Transverse colon (tissue), 4 donors: ENCODE measurements at regions not wholly inside any gene's neighbourhood (a gene's known extent, or its start where the extent isn't known, plus 50 kb on each side); places are given as distances from the start of the nearest gene placed in this dataset.
"Not testable (repeated sequence)": the region's sequence is repeated elsewhere in the genome, so short reads cannot be mapped to it uniquely, and the experiment has no call there.

Experiments used
- DNase-seq: peaks from one replicate; pipeline ENCODE4 v3.0.0-alpha.2; 2019
- H3K27ac ChIP-seq, 4 donors: fragments of 200-600 bp; sonication (generic); 2 replicates each; pipeline ENCODE4 v1.5.1; 2016 to 2018; ENCODE audit warnings: inconsistent platforms in 4 of 4
- H3K27me3 ChIP-seq: fragments of 200-600 bp; sonication (generic); 2 replicates; pipeline ENCODE4 v1.5.1; 2017; ENCODE audit warnings: inconsistent platforms
- H3K36me3 ChIP-seq, 4 donors: fragments of 200-600 bp; sonication (generic); 2 replicates each; pipeline ENCODE4 v1.5.1; 2017 to 2019; ENCODE audit warnings: inconsistent platforms in 4 of 4
- H3K4me1 ChIP-seq, 4 donors: fragments of 200-600 bp; sonication (generic); 2 replicates each; pipeline ENCODE4 v1.5.1; 2017 to 2020; ENCODE audit warnings: inconsistent platforms in 4 of 4
- H3K4me3 ChIP-seq, 4 donors: fragments of 200-600 bp; sonication (generic); 1 replicate in 1 of 4; 2 replicates in 3 of 4; pipeline versions ENCODE4 v1.5.1 to v1.6.1; 2017 to 2019; ENCODE audit warnings: inconsistent platforms in 4 of 4
- H3K9me3 ChIP-seq, 2 donors: fragments of 200-600 bp; sonication (generic); 2 replicates each; pipeline ENCODE4 v1.5.1; 2017 to 2019; ENCODE audit warnings: inconsistent platforms in 2 of 2
- EP300 ChIP-seq: sonication (generic); formaldehyde crosslinking; IDR thresholded peaks from one replicate; pipeline ENCODE4 v1.6.1; 2017; ENCODE audit warnings: antibody characterized with exemption, low read depth
- POLR2A ChIP-seq: fragments of 450-650 bp; IDR thresholded peaks from one replicate; pipeline ENCODE4 v1.6.1; 2016; ENCODE audit warnings: antibody characterized with exemption, mild to moderate bottlenecking, moderate library complexity
- POLR2AphosphoS5 ChIP-seq, 3 donors: sonication (generic); formaldehyde crosslinking; IDR thresholded peaks; one replicate each; pipeline ENCODE4 v1.6.1; 2016; ENCODE audit warnings: antibody characterized with exemption in 3 of 3
- WGBS, 2 donors: methylation state at CpG; one replicate each; pipeline ENCODE4 v1.1.5; 2018; ENCODE audit warnings: low coverage in 1 of 2; 5-methylcytosine and 5-hydroxymethylcytosine counted together
- in situ Hi-C, 4 donors: fragments of 200-750 bp; cut with MboI; loops; one replicate each; pipeline versions ENCODE4 v1.15.0 to v1.15.1; 2017; ENCODE audit warnings: low sequenced_read_pairs in 3 of 4, low pct_ligation_motif_present in 1 of 4, low pct_unique_long_range_greater_than_20kb in 1 of 4
- intact Hi-C: fragments of 100-400 bp; cut with DNase I; formaldehyde crosslinking; loops from one replicate; pipeline ENCODE4 v1.15.1; 2023; ENCODE audit warnings: low total_unique reads
- TF ChIP-seq, protein P1 (sequence below), 5 experiments: fragments of 200-600 bp in 3 of 5; fragments of 450-650 bp in 2 of 5; sonication (generic) in 3 of 5; IDR thresholded peaks; 1 replicate in 2 of 5; 2 replicates in 3 of 5; pipeline ENCODE4 v1.5.1; 2016 to 2017; ENCODE audit warnings: antibody characterized with exemption in 5 of 5, inconsistent platforms in 3 of 5, mild to moderate bottlenecking in 2 of 5, moderate library complexity in 1 of 5

DNA sequence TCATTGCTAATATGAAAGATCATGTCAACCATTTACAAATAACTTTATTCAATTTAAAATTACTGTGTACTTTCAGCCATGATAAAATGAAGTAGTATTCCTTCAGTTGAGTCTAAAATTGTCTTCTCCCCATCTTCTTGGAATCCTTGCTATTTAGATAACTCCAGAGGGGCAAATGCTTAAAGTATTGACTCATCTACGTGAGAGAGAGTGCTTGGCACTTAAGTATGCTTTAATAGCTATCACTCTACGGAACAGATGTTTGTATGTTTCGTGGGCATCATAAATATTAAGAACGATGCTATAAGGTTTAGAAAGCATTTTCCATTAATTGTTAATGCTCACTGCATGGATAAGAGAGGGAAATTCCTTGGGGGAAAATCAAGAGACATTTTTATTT, 69.3 kb upstream of the MED13 start:
- H3K36me3 ChIP-seq, result no peaks in the 10 kb centered on the region
- no peak for DNase-seq
- H3K27me3 ChIP-seq, result peaks cover 29% of the 10 kb centered on the region
- intact Hi-C loops (no loop called here), in situ Hi-C loops (no loop called here)
- no peak overlapping the region for H3K4me3 ChIP-seq
- 69 to 80% methylated on average over 4 of the region's 4 CpGs for WGBS, 2 donors
- no peak overlapping the region for H3K27ac ChIP-seq
- H3K4me1 ChIP-seq, result peaks cover 0 to 6% (median 1%) of the 10 kb centered on the region in 4 donors
- no peaks in the 10 kb centered on the region for H3K9me3 ChIP-seq
- no peak for TF ChIP-seq EP300
- TF ChIP-seq, protein P1, sequence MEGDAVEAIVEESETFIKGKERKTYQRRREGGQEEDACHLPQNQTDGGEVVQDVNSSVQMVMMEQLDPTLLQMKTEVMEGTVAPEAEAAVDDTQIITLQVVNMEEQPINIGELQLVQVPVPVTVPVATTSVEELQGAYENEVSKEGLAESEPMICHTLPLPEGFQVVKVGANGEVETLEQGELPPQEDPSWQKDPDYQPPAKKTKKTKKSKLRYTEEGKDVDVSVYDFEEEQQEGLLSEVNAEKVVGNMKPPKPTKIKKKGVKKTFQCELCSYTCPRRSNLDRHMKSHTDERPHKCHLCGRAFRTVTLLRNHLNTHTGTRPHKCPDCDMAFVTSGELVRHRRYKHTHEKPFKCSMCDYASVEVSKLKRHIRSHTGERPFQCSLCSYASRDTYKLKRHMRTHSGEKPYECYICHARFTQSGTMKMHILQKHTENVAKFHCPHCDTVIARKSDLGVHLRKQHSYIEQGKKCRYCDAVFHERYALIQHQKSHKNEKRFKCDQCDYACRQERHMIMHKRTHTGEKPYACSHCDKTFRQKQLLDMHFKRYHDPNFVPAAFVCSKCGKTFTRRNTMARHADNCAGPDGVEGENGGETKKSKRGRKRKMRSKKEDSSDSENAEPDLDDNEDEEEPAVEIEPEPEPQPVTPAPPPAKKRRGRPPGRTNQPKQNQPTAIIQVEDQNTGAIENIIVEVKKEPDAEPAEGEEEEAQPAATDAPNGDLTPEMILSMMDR (IDR thresholded peaks at IDR 0.05), result no peak
- TF ChIP-seq POLR2A, result no peak
- no peak for TF ChIP-seq POLR2AphosphoS5 (IDR thresholded peaks at IDR 0.05)

DNA sequence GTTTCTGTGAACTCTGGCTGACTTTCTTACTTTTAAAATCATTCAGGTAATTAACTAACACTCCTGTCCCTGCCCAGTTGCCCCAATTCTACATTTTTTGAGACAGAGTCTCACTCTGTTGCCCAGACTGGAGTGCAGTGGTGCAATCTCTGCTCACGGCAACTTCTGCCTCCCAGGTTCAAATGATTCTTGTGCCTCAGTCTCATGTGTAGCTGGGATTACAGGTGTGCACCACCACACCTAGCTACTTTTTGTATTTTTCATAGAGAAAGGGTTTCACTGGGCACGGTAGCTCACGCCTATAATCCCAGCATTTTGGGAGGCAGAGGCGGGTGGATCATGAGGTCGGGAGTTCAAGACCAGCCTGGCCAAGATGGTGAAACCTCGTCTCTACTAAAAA, 66.2 kb upstream of the MED13 start:
- H3K36me3 ChIP-seq, intact Hi-C loops, in situ Hi-C loops, H3K4me1 ChIP-seq, H3K27ac ChIP-seq, H3K27me3 ChIP-seq, DNase-seq, H3K9me3 ChIP-seq, H3K4me3 ChIP-seq: not testable (repeated sequence)
- 94% methylated on average over 3 to 6 of the region's 6 CpGs for WGBS, 2 donors

DNA sequence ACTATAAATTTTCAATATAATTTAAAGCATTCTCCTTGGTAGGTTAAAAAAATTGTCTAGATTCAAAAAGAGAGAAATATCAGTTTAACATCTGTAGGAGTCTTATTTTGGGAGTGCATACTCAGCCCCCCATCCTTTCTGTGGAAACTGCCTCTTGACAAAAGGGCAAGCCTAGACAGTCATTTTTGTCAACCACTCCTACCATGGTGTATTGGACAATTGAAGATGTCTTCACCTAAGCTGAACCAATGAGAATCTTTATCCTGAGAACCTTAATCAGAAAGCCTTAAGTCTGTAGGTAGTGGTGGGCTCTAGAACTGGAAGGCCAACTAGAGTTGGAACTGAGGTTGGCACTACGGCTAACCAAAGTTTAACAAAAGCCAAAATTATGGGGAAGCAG, 65.7 kb upstream of the MED13 start:
- 90 to 100% methylated on average over 1 of the region's 1 CpG for WGBS, 2 donors
- in situ Hi-C loops, result no loop called here
- no peak for DNase-seq
- intact Hi-C loops, result no loop called here
- Histone ChIP-seq H3K4me3 (no peak overlapping the region), H3K27ac (no peak overlapping the region), H3K4me1 (no peaks in the 10 kb centered on the region), H3K36me3 (no peaks in the 10 kb centered on the region), H3K27me3 (no peaks in the 10 kb centered on the region), H3K9me3 (no peaks in the 10 kb centered on the region)
- TF ChIP-seq EP300 (no peak), POLR2A (no peak), POLR2AphosphoS5 (IDR thresholded peaks at IDR 0.05) (no peak)
- TF ChIP-seq, protein P1 (IDR thresholded peaks at IDR 0.05), result no peak

DNA sequence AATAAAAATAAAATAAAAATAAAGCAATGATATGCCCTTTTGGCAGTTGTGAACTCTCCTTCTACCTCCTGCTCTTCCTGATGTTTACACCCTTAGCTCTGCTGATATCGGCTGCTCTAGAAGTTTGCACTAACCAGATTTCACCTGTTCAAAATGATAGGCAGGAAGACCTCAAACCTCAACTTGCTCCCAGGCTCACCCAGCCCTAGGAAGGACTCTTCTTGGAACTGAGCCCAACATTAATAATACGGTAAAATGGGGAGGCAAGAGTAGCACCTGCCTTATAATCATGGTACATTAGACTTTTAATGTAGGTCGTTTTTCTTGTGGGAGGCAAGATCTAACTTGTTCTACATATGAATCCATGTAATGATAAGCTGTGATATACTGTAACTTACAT, 61.2 kb upstream of the MED13 start:
- intact Hi-C loops, result no loop called here
- H3K9me3 ChIP-seq, result no peaks in the 10 kb centered on the region
- 40 to 57% methylated on average over 1 to 3 of the region's 3 CpGs for WGBS, 2 donors
- H3K4me3 ChIP-seq, result no peak overlapping the region
- no peaks in the 10 kb centered on the region for H3K27me3 ChIP-seq
- no peak for DNase-seq
- TF ChIP-seq POLR2A (no peak), EP300 (no peak), POLR2AphosphoS5 (IDR thresholded peaks at IDR 0.05) (no peak)
- TF ChIP-seq, protein P1 (IDR thresholded peaks at IDR 0.05), result no peak
- in situ Hi-C loops, result no loop called here
- no peaks in the 10 kb centered on the region for H3K36me3 ChIP-seq
- H3K27ac ChIP-seq, result no peak overlapping the region
- H3K4me1 ChIP-seq, result peaks cover 0 to 8% (median 3%) of the 10 kb centered on the region in 4 donors

DNA sequence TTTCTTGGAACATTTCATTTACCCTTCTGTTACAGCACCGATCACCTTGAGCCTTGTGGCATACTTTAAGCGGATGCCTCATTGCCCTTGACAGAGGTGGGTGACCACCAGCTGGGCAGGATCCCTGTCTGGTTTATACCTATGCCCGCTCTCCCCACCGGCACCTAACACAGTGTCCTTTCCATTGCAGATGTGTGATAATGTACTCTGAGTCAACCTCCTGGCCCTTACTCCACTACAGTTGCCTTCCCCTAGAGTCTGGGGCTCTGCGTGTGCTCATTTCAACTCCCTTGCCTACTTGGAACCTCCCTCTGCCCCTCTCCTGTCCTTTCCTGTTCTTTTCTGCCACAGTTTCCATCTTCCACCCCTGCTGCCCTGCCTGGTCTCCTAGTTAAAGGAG, 60.2 kb upstream of the MED13 start:
- in situ Hi-C loops, result no loop called here
- H3K36me3 ChIP-seq, result no peaks in the 10 kb centered on the region
- H3K4me3 ChIP-seq, result no peak overlapping the region
- no peak overlapping the region for H3K27ac ChIP-seq
- TF ChIP-seq EP300 (no peak), POLR2A (no peak), POLR2AphosphoS5 (IDR thresholded peaks at IDR 0.05) (no peak)
- TF ChIP-seq, protein P1 (IDR thresholded peaks at IDR 0.05), result no peak
- peaks cover 0 to 15% (median 6%) of the 10 kb centered on the region in 4 donors for H3K4me1 ChIP-seq
- no peak for DNase-seq
- no peaks in the 10 kb centered on the region for H3K9me3 ChIP-seq
- WGBS, 2 donors, result 88 to 89% methylated on average over 5 of the region's 5 CpGs
- intact Hi-C loops, result no loop called here
- H3K27me3 ChIP-seq, result no peaks in the 10 kb centered on the region
